ENCODE measurements at regions not wholly inside any gene's neighbourhood (a gene's known extent, or its start where the extent isn't known, plus 50 kb on each side); places are given as distances from the start of the nearest gene placed in this dataset.

GRCh38 chr14:85306024-85306423, 223.9 kb upstream of the FLRT2 start:
- Histone ChIP-seq H3K27ac (no peak overlapping the region), H3K36me3 (no peaks in the 10 kb centered on the region), H3K4me1 (no peaks in the 10 kb centered on the region), H3K9me3 (no peaks in the 10 kb centered on the region), H3K4me3 (no peak overlapping the region), H3K27me3 (ENCODE audit: low read depth) (no peaks in the 10 kb centered on the region)
- no peak for DNase-seq
- no peak for TF ChIP-seq CTCF (IDR thresholded peaks at IDR 0.05)
- ATAC-seq: no peak
- intact Hi-C loops (cut with DNase I): no loop called here

- ATAC-seq: no peak
Observed at GRCh38 chr14:85308531-85309300, 221.2 kb upstream of the FLRT2 start.

GRCh38 chr14:85310491-85311272, 219.3 kb upstream of the FLRT2 start:
- no peaks in the 10 kb centered on the region for H3K9me3 ChIP-seq
- TF ChIP-seq CTCF (IDR thresholded peaks at IDR 0.05): no peak
- H3K27me3 ChIP-seq (ENCODE audit: low read depth): no peaks in the 10 kb centered on the region
- no peak overlapping the region for H3K4me3 ChIP-seq
- no peaks in the 10 kb centered on the region for H3K36me3 ChIP-seq
- no peak overlapping the region for H3K27ac ChIP-seq
- no peak for ATAC-seq
- no peaks in the 10 kb centered on the region for H3K4me1 ChIP-seq
- no peak for DNase-seq
- intact Hi-C loops (cut with DNase I): no loop called here

More at GRCh38 chr14:85308531-85309300, 221.2 kb upstream of the FLRT2 start:
- no peak for TF ChIP-seq CTCF (IDR thresholded peaks at IDR 0.05)
- intact Hi-C loops (cut with DNase I): no loop called here
- Histone ChIP-seq H3K4me3 (no peak overlapping the region), H3K9me3 (no peaks in the 10 kb centered on the region), H3K27me3 (ENCODE audit: low read depth) (no peaks in the 10 kb centered on the region), H3K4me1 (no peaks in the 10 kb centered on the region), H3K27ac (no peak overlapping the region), H3K36me3 (no peaks in the 10 kb centered on the region)
- DNase-seq: no peak

GRCh38 chr14:85313560-85314207, 216.3 kb upstream of the FLRT2 start:
- H3K4me3 ChIP-seq: no peak overlapping the region
- DNase-seq: no peak
- H3K4me1 ChIP-seq: no peaks in the 10 kb centered on the region
- H3K9me3 ChIP-seq: no peaks in the 10 kb centered on the region
- intact Hi-C loops (cut with DNase I): no loop called here
- no peak overlapping the region for H3K27ac ChIP-seq
- H3K36me3 ChIP-seq: no peaks in the 10 kb centered on the region
- no peak for TF ChIP-seq CTCF (IDR thresholded peaks at IDR 0.05)
- no peak for ATAC-seq
- no peaks in the 10 kb centered on the region for H3K27me3 ChIP-seq (ENCODE audit: low read depth)

GRCh38 chr14:85315290-85315689, 214.7 kb upstream of the FLRT2 start:
- DNase-seq (no peak), ATAC-seq (no peak)
- no peak for TF ChIP-seq CTCF (IDR thresholded peaks at IDR 0.05)
- H3K27ac ChIP-seq: no peak overlapping the region
- no peaks in the 10 kb centered on the region for H3K27me3 ChIP-seq (ENCODE audit: low read depth)
- H3K4me3 ChIP-seq: no peak overlapping the region
- no peaks in the 10 kb centered on the region for H3K36me3 ChIP-seq
- intact Hi-C loops (cut with DNase I): no loop called here
- no peaks in the 10 kb centered on the region for H3K9me3 ChIP-seq
- peaks cover 5% of the 10 kb centered on the region for H3K4me1 ChIP-seq
